Stimulated activated CD4-positive, alpha-beta T cell treated with anti-CD3 and anti-CD28 coated beads, Interleukin-12 subunit alpha, Interleukin-12 subunit beta, amount 100 ng/mL, for 48 hours (primary cell): ENCODE measurements at regions not wholly inside any gene's neighbourhood (a gene's known extent, or its start where the extent isn't known, plus 50 kb on each side); places are given as distances from the start of the nearest gene placed in this dataset.

ENCODE experiments used
- DNase-seq, 3 donors: peaks; one replicate each; pipeline ENCODE4 v3.0.0-alpha.2; 2020; ENCODE audit warnings: low read depth in 2 of 3, low spot score in 1 of 3

DNA sequence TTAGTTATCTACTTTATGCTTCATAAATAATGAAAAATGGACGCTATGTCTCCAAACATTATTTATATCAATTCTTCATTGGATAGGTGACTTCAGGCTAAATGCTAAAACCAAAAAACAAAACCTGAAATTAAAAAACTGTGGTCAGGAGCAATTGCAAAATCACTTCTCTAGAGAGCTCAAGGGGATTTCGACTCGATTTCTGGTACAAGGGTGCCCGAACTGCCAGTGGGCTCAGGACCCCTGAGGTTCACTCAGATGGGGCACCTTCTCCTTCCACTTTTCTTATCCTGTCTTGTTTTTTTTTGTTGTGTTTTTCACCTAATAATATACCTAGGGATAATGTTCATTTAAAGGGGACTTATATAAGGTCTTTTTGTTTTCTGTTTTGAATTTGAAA lies 65.8 kb upstream of the CELF4 start:
- DNase-seq: no peak

DNA sequence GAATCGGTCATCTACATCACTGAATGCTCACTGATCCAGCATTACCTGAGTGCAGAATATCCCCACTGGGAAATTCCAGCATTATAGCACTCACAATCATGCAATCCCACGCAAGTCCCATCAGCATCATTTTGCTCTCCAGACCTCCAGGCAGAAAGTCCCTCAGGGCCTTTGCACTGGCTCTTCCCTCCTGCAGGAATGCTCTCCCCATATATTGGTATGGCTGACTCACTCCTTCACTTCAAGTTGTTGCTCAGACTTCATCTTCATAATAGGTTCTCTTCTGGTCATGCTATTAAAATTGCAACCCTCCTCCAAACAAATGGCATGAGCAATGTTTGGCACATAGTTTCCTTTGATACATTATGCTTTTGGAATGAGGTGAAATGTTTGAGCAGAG lies 64.7 kb upstream of the CELF4 start:
- DNase-seq: no peak

DNA sequence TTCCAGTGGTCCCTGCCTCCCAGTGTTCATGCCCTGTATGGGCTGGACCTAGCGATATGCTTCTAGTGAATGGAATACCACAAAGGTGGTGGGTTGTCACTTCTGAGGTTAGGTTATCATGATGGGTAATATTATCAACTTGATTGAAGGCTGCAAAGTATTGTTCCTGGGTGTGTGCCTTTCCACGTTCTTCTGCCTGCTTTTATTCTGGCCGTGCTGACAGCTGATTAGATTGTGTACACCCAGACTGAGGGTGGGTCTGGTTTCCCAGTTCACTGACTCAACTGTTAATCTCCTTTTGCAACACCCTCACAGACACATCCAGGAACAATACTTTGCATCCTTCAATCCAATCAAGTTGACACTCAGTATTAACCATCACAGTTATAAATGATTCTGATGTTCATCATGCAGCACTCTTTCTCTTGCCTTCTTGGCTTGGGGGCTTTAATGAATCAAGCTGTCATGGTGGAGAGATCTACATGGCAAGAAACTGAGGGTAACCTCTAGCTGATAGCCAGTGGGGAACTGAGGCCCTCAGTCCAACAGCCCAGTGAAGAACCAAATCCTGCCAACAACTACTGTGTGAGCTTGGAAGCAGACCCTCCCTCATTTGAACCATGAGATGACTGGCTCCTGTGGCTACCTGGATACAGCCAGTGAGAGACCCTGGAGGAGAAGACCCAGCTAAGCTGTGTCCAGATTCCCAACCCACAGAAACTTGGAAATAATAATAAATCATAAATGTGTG lies 63.0 kb upstream of the CELF4 start:
- no peak for DNase-seq

GRCh38 chr18:37624318-37624717 lies 58.7 kb upstream of the CELF4 start:
- no peak for DNase-seq

GRCh38 chr18:37619964-37620363 lies 54.4 kb upstream of the CELF4 start:
- DNase-seq: no peak

DNA sequence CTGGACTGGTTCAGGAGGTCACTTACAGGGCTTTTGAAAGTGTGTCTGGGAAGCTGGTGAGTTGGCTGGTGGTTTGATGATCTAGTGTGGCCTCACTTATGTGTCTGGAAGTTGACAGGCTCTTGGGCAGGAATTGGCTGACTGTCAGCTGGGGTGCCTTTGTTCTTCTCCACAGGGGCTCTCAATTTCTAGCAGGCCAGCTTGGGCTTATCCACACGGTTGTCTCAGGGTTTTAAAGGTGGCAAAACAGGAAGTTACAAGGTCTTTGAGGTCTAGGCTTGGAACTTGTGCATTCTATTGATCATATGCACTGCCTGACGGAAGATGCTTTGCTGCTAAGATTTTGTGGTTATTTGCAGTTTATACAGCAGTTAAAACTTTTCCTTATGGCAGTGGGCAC lies 52.0 kb upstream of the CELF4 start:
- no peak for DNase-seq
